ENCODE measurements at regions not wholly inside any gene's neighbourhood (a gene's known extent, or its start where the extent isn't known, plus 50 kb on each side); places are given as distances from the start of the nearest gene placed in this dataset.

DNA sequence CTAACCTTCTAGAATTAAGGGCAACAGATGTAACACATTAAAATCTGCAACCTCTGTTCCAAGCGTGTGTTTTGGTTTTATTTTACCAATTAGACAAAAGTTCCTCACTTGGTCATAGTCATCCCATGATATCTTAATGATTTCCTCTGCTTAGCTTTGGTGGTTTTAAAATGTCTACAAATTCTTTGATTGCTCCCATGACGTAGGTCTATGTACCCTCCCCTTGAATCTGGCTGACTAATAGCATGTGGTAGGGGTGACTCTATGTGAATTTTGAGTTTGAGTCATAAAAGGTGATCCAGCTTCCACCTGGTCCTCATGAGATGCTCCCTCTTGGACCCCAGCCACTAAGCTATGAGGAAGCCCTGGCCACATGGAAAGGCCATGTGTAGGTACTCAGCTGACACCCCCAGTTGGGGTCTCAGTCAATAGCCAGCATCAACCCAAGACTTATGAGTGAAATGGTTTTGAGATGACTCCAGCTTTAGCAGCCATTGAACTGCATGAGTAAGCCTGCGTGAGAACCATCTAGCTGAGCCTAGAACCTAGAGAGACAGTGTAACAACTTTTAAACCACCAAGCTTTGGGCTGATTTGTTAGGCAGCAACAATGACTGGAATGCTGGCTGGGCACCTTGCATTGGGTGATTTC lies 247.1 kb downstream of the MSRB3 start:
- no peak for DNase-seq (ENCODE audit: low spot score in 2 of 2)
- Histone ChIP-seq H3K9me3 (peaks cover 0 to 3% (median 0%) of the 10 kb centered on the region in 4 donors), H3K4me3 (no peak overlapping the region), H3K36me3 (no peaks in the 10 kb centered on the region), H3K27ac (no peak overlapping the region), H3K4me1 (no peaks in the 10 kb centered on the region), H3K27me3 (no peaks in the 10 kb centered on the region)
- TF ChIP-seq POLR2A (IDR thresholded peaks at IDR 0.05): no peak
- TF ChIP-seq EP300 (IDR thresholded peaks at IDR 0.05): no peak
- 71 to 79% methylated on average over 3 of the region's 3 CpGs for WGBS, 2 donors

- Histone ChIP-seq H3K27ac (no peak overlapping the region), H3K27me3 (no peaks in the 10 kb centered on the region), H3K36me3 (no peaks in the 10 kb centered on the region), H3K9me3 (peaks cover 0 to 3% (median 0%) of the 10 kb centered on the region in 4 donors), H3K4me3 (no peak overlapping the region), H3K4me1 (no peaks in the 10 kb centered on the region)
- no peak for DNase-seq (ENCODE audit: low spot score in 2 of 2)
- 82 to 100% methylated on average over 2 of the region's 2 CpGs for WGBS, 2 donors
- no peak for TF ChIP-seq POLR2A (IDR thresholded peaks at IDR 0.05)
- no peak for TF ChIP-seq EP300 (IDR thresholded peaks at IDR 0.05)
- TF ChIP-seq CTCF (IDR thresholded peaks at IDR 0.05): no peak
Observed at GRCh38 chr12:65526311-65526710, 247.8 kb downstream of the MSRB3 start.

DNA sequence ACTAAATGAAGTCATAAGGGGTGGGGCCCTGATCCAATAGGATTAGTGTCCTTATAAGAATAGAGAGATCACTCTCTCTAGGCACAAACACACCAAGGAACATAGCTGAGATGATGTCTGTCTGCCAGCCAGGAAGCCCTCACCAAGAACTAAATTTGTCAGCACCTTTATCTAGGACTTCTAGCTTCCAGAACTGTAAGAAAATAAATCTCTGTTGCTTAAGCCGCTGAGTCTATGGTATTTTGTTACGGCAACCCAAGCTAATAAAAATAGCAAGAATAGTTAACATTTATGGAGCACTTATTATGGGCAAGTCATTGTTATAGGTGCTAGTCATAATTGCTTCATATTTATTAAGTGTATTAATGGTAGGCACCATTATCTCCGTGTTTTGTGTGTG lies 249.6 kb downstream of the MSRB3 start:
- TF ChIP-seq POLR2A (IDR thresholded peaks at IDR 0.05) (no peak), EP300 (IDR thresholded peaks at IDR 0.05) (no peak), CTCF (IDR thresholded peaks at IDR 0.05) (no peak)
- DNase-seq (ENCODE audit: low spot score in 2 of 2): no peak
- Histone ChIP-seq H3K9me3 (peaks cover 0 to 3% (median 0%) of the 10 kb centered on the region in 4 donors), H3K4me1 (peaks cover 0 to 10% (median 0%) of the 10 kb centered on the region in 4 donors), H3K27me3 (no peaks in the 10 kb centered on the region), H3K36me3 (no peaks in the 10 kb centered on the region), H3K27ac (no peak overlapping the region), H3K4me3 (no peak overlapping the region)
- 94 to 97% methylated on average over 3 of the region's 3 CpGs for WGBS, 2 donors

DNA sequence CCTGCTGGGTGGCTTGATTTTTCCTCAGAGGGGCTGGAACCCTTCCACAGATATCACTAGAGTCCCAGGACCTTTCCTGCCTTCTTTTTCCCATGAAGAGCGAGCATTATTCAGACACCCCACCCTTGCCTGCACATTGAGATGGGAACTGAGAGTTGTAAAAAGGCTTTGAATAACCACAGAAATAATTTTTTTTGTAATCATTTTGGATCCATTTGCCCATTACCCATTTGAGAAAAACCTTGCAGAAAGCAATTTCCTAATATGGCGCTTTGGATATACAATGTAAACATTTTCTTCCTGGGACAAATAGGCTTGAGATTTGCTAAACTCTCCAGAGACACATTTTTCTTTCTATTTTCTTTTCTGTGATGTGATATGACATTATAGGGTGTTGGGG lies 250.6 kb downstream of the MSRB3 start:
- no peaks in the 10 kb centered on the region for H3K36me3 ChIP-seq
- H3K4me1 ChIP-seq: peaks cover 0 to 20% (median 0%) of the 10 kb centered on the region in 4 donors
- H3K27me3 ChIP-seq: no peaks in the 10 kb centered on the region
- no peak overlapping the region for H3K27ac ChIP-seq
- no peak overlapping the region for H3K4me3 ChIP-seq
- peaks cover 0 to 3% (median 0%) of the 10 kb centered on the region in 4 donors for H3K9me3 ChIP-seq
- TF ChIP-seq EP300 (IDR thresholded peaks at IDR 0.05): no peak
- no peak for TF ChIP-seq CTCF (IDR thresholded peaks at IDR 0.05)
- no peak for TF ChIP-seq POLR2A (IDR thresholded peaks at IDR 0.05)
- WGBS, 2 donors: 92 to 98% methylated on average over 2 of the region's 2 CpGs
- no peak for DNase-seq (ENCODE audit: low spot score in 2 of 2)

GRCh38 chr12:65529771-65530435 lies 251.4 kb downstream of the MSRB3 start:
- Histone ChIP-seq H3K4me3 (no peak overlapping the region), H3K27me3 (no peaks in the 10 kb centered on the region)
- WGBS, 2 donors: 93 to 95% methylated on average over 7 of the region's 7 CpGs

More at GRCh38 chr12:65529771-65530435, 251.4 kb downstream of the MSRB3 start:
- H3K36me3 ChIP-seq: no peaks in the 10 kb centered on the region
- no peak for DNase-seq (ENCODE audit: low spot score in 2 of 2)
- H3K9me3 ChIP-seq: peaks cover 0 to 3% (median 0%) of the 10 kb centered on the region in 4 donors
- peaks cover 0 to 21% (median 0%) of the 10 kb centered on the region in 4 donors for H3K4me1 ChIP-seq
- H3K27ac ChIP-seq: no peak overlapping the region
- TF ChIP-seq EP300 (IDR thresholded peaks at IDR 0.05) (no peak), CTCF (IDR thresholded peaks at IDR 0.05) (no peak), POLR2A (IDR thresholded peaks at IDR 0.05) (no peak)
